Esophagus mucosa (tissue), 1 donor: ENCODE measurements at regions not wholly inside any gene's neighbourhood (a gene's known extent, or its start where the extent isn't known, plus 50 kb on each side); places are given as distances from the start of the nearest gene placed in this dataset.
A peak's percentile ranks its signal among the peaks of the same experiment; 100 is the strongest.

Source experiments
- ATAC-seq: fragments of 200-7000 bp; cut with Tn5 transposase; one replicate; pipeline ENCODE4 v1.9.1; 2020
- donor health status: DM: yes; HTN: yes; CAD: no.

GRCh38 chr2:156852681-156853080 lies 404.8 kb upstream of the GALNT5 start:
- ATAC-seq, result no peak

DNA sequence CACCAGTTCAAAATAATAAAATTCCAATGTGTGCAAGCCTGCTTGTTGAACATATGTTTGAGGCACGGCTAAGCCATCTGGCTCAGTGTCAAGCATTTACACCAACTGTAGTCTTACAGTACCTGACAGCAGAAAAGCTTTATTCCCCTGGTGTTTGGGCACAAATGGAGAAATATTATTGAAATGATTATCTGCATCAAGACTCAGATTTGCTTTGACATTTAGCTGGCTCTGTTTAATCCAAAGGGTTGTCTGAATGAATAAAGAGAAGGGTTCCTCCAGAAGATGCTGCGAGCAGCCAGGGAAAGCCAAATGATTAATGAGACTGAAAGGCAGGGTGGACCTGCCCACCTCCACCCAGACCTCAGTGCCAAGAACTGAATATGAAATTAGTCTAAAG lies 393.2 kb upstream of the GALNT5 start:
- ATAC-seq, result no peak

- ATAC-seq, result no peak
Observed at GRCh38 chr2:156864753-156865152, 392.8 kb upstream of the GALNT5 start.

DNA sequence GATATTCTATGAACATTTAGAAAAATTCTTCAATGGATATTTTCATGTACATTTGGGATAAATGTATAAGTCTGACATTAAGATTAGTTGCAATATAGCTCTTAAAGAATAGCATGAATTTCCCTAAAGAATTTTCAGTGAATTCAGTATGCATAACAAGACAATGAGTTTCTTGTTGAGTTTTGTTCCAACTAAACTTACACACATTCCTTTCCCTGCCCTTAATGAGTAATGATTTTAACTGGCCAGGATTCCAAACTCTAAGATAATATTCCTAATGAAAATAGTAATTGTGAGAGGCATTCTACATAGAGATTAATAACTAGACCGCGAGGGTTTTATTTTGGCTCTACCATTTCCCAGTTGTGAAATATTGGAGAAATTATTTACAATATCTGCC lies 390.3 kb upstream of the GALNT5 start:
- ATAC-seq, result no peak

DNA sequence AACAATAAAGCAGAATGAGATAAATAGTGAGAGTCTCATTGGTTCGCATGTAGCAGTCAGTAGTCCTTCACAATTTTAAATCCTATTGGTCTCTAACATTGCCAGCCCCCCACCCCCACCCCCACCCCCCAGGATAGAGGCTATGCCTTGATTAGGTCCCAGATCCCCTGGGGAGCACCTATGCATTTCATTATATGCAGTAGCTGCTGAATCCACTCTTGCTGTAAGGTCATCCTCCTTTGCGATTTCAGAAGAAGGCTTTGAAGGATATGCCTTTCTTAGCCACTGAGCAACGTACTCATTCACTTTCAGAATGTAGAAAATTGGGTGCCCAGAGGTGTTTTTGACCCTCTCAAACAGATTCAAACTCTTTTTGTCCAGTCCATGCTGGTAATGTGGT lies 382.8 kb upstream of the GALNT5 start:
- ATAC-seq, result no peak

- ATAC-seq, result peak; percentile 83
Observed at GRCh38 chr2:156883804-156884203, 373.7 kb upstream of the GALNT5 start.

DNA sequence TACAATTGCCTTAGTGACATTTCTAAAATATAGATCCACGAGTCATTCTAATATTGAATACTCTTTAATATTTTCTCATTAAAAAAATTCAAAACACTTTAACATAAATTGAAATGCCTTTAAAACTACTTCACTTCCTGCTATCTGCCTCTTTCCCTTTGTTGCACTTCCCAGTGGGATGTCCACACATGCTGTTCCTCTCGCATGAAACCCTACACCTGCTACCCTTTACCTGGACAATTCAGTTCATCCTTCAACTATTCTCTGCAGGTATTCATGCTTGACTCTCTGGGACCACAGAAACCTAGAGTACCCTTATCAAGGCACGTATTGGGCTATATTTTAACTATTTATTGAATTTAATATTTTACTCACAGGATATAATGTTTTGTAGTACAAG lies 373.3 kb upstream of the GALNT5 start:
- ATAC-seq, result no peak

- ATAC-seq, result no peak
Observed at GRCh38 chr2:156890529-156891148, 366.9 kb upstream of the GALNT5 start.

DNA sequence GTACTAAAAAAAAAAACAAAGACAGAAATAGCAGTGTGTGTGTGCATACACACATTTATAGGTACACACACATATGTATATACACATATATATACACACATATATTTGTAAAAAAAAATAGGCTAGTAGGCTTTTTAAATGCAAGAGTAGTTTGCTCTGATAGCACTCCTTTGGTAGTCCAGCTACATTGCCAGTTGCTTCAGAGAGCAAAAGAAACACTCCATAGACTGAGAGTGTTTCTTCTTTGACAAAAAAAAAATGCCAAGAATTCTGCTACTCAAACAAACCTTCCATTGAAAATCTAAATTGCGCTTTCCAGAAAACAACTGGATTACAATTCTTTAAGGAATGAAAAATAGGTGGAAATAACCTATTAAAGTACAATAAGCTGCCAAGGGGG lies 365.9 kb upstream of the GALNT5 start:
- ATAC-seq, result no peak

DNA sequence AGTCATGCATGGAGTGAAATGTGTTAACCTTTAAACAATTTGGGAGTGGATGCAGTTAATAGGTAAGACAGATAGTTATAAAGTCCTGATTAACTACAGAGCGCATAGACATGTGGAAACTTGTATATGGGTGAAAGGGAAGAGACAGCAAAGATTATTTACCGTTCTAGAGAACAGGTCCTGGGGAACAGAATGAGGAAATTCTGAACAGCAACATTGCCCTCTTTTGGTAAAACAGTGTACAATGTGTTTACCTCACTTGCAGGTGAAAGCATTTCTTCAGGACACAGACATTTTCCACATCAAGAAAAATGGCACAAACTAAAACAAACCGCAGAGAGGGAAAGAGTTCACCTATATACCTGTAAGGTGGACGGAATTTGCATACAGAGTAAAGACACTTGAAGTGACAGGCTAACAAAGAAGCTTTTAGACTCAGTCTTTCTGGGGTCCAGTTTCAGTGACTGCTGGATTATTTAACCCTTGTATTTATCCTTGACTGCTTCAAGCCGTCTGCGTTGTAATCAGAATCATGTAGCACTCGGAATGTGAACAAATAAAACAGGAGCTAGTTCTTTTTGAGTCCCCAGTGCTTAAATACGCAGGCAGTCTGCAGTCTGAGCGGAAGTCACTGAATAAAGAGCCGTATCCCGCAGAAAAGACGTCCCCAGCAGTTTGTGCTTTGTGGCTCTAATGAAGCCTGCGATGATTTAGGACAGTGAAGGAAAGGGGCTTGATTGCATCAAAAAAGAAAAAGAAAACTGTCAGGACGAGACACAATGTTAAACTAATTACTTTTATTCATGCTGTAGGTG lies 364.8 kb upstream of the GALNT5 start:
- ATAC-seq, result peak; percentile 98

DNA sequence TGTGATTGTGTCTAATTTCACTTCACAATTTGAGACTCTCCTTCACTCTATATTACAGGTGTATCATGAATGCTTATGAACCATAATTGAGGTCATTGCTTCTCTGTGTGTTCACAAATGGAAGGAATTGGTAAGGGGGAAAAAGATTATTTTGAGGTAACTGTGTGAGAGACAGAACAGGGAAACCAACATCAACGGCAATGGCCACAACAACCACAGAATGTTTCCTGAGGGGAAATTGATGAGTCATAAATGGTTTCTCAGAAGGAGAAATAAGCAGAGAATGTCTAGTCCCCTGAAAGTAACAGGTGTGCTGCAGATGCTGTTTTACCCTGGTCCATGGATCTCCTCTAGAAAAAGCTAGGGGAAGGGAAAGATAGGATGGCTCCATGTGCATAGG lies 361.2 kb upstream of the GALNT5 start:
- ATAC-seq, result no peak

DNA sequence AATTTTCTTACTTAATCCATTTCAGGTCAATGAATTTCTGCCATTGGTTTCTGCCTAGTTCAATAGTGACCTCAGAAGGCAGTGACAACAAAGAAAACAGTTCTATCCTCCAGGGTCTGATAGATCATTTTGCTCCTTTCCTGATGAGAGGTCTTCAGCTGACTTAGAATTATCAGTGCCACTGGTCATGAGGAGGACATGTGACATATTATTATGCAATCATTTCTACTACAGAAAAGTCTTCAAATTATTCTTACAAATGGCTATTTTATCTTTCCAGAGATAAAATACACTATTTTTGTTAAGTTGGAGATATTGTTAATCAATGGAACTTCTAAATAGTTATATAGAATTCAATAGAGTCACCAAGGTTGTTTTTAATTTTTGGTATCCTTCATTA lies 360.0 kb upstream of the GALNT5 start:
- ATAC-seq, result no peak

GRCh38 chr2:156901373-156902031 lies 356.0 kb upstream of the GALNT5 start:
- no peak for ATAC-seq

DNA sequence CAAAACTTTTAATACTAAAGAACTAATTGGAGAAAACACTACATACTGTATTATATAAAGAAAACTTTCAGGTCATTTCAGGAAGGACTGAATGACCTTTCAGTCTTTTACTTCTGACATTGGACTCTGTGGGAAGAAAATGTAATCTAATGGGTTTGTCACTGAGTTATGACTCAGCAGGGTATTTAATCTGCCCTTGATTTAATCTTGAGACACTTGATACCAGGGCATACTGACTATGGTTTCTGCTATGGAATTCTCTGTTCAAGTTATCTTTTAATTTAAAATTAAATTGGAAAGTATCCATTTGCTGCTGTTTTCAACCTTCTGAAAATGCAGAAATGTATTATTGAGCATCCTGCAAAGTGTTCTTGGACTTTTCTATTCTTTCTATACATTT lies 354.2 kb upstream of the GALNT5 start:
- ATAC-seq, result no peak

DNA sequence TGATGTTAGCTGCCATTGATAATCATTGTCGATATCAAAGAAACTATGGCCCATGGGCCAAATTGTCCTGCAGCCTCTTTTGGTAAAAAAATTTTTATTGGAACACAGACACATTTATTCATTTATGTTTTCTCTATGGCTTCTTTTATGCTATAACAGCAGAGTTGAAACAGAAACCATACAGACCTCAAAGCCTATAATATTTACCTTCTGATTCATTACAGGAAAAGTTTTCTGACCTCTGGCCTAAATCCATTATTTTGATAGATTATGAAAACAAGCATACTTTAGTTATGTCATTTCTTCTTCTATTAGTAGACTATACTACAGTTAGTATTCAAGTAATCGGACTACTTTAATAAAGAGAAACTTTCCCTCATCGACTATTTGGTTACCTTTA lies 349.7 kb upstream of the GALNT5 start:
- ATAC-seq, result no peak

DNA sequence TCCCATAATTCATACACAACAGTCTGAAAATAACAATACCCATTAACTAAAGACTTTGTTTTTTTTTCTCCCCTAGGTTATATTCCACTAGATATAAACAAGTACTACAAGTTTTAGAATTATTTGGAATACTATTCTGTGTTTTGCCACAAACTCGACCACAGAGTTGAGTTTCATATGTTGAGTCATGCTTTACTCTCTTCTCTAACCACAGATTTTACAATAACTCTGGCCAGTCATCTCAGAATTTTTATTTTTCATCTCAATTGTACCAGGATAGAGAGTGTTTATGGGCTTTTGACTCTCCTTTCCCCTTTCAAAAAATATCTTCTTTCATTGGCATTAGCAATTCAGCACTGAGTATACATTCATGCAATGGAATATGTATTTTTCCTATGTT lies 348.7 kb upstream of the GALNT5 start:
- ATAC-seq, result no peak

DNA sequence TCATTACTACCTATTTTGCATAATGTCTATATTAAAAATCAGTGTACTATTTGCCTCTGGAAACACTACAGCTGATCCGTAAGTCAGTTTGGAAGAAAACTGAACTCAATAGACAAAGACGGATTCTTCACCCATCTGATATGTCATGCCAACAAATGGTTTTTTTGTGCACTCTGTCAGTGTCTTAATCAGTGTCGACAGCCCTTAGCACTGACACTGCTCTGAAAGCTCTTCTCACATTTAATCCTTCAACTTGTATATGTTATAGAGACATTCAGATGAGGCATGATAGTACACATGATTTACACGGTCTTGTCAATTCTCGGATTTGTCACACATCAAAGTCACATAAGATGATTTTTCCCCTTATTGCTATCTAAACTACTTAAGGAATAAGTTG lies 347.5 kb upstream of the GALNT5 start:
- ATAC-seq, result no peak

DNA sequence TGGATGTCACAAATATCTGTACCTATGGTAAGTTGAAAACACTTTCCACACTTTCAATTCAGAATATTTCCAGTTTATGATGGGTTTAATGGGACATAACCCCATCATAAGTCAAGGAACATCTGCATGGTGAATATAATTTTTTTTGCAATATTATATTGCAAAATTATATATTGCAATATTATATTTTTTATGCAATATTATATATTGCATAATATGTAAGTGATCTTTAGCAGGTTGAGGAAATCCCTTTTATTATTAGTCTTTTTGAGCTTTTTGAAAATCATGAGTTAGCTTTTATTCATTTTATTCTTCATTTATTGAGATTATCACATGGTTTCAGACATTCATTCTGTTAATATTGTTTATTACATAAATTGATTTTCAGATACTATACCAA lies 342.2 kb upstream of the GALNT5 start:
- no peak for ATAC-seq

DNA sequence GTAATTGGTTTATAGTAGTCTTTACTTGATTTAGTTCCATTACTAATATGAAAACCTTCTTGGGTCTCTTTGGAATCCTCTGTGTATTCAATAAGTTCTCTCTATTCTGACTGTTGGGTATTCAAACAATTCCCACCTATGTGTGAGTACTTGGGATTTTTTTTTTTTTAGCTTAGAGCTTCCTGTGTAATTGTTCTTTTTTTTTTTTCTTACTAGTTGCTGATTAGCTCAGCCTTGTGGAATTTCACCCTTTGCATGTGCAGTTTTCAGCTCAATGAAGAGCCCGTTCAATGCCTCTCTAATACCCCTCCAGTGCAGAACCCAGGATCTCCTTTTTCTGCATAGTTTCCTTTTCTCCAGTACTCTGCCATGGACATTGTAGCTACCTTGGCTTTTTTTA lies 339.1 kb upstream of the GALNT5 start:
- no peak for ATAC-seq

- ATAC-seq, result no peak
Observed at GRCh38 chr2:156930423-156930822, 327.1 kb upstream of the GALNT5 start.

GRCh38 chr2:156933645-156934225 lies 323.8 kb upstream of the GALNT5 start:
- peak; percentile 61 for ATAC-seq

- ATAC-seq, result peak; percentile 88
Observed at GRCh38 chr2:156935616-156936015, 321.9 kb upstream of the GALNT5 start.

DNA sequence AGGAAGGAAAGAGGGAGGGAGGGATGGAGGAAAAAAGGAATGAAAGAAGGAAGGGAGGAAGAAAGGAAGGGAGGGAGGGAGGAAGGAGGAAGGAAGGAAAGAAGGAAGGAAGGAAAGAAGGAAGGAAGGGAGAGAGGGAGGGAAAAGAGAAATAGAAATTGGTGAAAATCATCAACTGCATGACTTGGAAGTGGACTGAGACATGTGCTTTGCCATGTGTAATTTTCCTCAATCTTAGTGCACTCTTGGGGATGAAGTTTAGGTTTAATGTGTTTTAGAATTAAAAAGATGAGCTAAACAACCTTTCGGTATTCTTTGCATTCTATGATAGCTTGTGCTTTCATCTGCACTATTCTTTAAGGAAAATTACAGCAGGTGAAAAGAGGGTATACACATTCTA lies 320.1 kb upstream of the GALNT5 start:
- no peak for ATAC-seq

DNA sequence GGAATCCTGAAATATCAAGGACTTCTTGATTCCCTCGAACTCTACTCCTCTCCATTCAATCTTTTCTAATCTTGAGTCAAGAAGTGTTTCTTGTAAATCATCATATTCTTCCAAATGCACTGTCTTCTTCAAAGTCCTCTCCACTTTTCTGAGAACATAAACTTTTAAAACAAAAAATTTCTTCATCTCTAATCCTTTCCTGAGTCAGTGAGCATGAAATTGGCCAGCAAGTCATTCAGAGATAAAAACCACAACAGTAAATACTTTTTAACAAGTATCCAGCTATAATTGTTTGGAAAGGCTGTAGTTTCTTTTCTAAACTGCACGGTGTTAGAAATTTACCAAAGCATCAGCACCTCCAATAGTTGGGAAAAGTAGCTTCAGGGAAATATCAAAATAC lies 312.6 kb upstream of the GALNT5 start:
- ATAC-seq, result no peak
